ENCODE measurements at regions not wholly inside any gene's neighbourhood (a gene's known extent, or its start where the extent isn't known, plus 50 kb on each side); places are given as distances from the start of the nearest gene placed in this dataset.
"Not testable (repeated sequence)": the region's sequence is repeated elsewhere in the genome, so short reads cannot be mapped to it uniquely, and the experiment has no call there.

DNA sequence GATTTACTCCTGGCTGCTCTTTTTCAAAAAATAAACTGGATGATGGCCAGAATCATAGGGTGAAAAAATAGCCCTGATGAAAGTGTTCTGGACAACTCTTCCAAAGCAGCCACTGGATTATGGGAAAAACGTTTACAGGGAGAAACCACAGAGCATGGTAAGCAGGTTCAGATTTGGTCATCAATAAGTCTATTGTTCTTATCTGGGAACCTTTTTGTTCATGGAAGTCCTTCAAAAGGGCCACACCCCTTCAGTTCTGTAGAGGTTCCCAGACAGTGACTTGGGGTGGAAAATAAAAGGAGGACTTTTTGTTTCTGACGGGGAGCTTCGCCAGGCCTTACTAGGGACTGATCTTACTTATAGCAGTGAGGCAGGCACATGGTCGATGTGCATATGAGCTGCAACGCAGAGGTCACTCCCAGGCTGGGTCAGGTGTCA, 117.4 kb upstream of the SLC38A2 start:
- no peak for DNase-seq
- Histone ChIP-seq H3K4me3 (ENCODE audit: insufficient read depth, low read depth, low read length) (no peak overlapping the region), H3K36me3 (replicated peaks; ENCODE audit: control insufficient read depth, insufficient read depth, low read length) (no peaks in the 10 kb centered on the region), H3K27me3 (ENCODE audit: control insufficient read depth, insufficient read depth, low read length) (no peaks in the 10 kb centered on the region)

- no peak overlapping the region for H3K4me3 ChIP-seq (ENCODE audit: insufficient read depth, low read depth, low read length)
- DNase-seq: no peak
Observed at GRCh38 chr12:46487567-46488131, 115.1 kb upstream of the SLC38A2 start.

DNA sequence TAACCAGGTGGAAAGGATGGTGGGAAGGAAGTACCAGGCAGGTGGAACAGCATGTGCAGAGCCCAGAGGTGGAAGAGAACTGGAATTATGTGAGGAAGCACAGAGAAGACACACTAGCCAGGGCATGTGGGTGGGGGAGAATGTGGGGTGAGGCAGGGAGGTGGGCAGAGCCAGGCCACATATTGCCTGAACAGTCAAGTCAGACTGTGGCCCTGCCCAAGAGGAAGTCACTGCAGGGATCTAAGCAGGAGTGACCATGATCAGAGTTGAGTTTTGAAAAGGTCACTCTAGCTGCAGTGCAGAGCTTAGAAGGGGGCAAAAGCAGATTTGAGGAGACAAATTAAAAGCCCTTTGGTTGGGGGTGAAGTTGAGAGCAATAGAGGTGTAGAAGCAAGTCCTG, 114.0 kb upstream of the SLC38A2 start:
- Histone ChIP-seq H3K4me3 (ENCODE audit: insufficient read depth, low read depth, low read length) (no peak overlapping the region), H3K36me3 (replicated peaks; ENCODE audit: control insufficient read depth, insufficient read depth, low read length) (no peaks in the 10 kb centered on the region), H3K27me3 (ENCODE audit: control insufficient read depth, insufficient read depth, low read length) (no peaks in the 10 kb centered on the region)
- DNase-seq: no peak

More at GRCh38 chr12:46487567-46488131, 115.1 kb upstream of the SLC38A2 start:
- H3K27me3 ChIP-seq (ENCODE audit: control insufficient read depth, insufficient read depth, low read length): no peaks in the 10 kb centered on the region
- H3K36me3 ChIP-seq (replicated peaks; ENCODE audit: control insufficient read depth, insufficient read depth, low read length): no peaks in the 10 kb centered on the region

- no peak for DNase-seq
- Histone ChIP-seq H3K27me3 (ENCODE audit: control insufficient read depth, insufficient read depth, low read length) (no peaks in the 10 kb centered on the region), H3K4me3 (ENCODE audit: insufficient read depth, low read depth, low read length) (no peak overlapping the region), H3K36me3 (replicated peaks; ENCODE audit: control insufficient read depth, insufficient read depth, low read length) (no peaks in the 10 kb centered on the region)
Observed at GRCh38 chr12:46485853-46486252, 113.3 kb upstream of the SLC38A2 start.

- Histone ChIP-seq H3K36me3 (replicated peaks; ENCODE audit: control insufficient read depth, insufficient read depth, low read length) (no peaks in the 10 kb centered on the region), H3K4me3 (ENCODE audit: insufficient read depth, low read depth, low read length) (no peak overlapping the region), H3K27me3 (ENCODE audit: control insufficient read depth, insufficient read depth, low read length) (no peaks in the 10 kb centered on the region)
- no peak for DNase-seq
Observed at GRCh38 chr12:46484396-46485061, 112.0 kb upstream of the SLC38A2 start.

DNA sequence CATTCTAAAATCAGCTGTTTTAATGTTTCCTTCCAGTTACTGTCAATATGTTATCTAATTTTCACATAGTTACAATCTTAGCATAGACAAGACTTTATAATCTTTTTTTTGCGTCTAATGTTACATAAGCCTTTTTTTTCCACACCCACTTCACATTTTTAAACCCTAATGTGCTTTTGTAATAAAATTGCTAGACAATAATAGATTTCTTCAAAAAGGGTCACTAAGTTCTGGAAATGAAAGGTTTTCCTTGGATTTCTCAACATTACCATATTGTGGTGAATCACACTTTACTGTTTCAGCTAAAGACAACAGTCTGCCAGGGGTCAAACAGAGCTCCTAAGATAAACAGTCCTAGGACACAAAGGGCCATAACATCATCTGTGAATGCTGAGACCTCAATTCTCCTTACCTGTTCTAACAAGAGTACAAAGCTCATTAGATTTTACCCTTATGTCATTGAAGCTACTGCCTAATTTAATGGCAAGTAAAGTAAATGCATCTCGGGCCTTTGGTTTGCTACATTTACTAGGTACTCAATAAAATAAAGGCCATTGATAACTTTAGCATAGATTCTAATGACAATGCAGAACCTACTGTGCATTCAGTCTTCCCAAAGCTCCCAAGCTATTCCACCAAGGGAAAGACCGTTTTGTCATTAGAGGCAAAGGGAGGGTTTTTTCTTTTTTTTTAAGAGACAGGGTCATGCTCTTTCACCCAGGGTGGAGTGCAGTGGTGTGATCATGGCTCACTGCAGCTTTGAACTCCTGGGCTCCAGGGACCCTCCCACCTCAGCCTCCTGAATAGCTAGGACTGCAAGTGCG, 111.2 kb upstream of the SLC38A2 start:
- no peak overlapping the region for H3K4me3 ChIP-seq (ENCODE audit: insufficient read depth, low read depth, low read length)
- H3K36me3 ChIP-seq (replicated peaks; ENCODE audit: control insufficient read depth, insufficient read depth, low read length): no peaks in the 10 kb centered on the region
- no peak for DNase-seq
- no peaks in the 10 kb centered on the region for H3K27me3 ChIP-seq (ENCODE audit: control insufficient read depth, insufficient read depth, low read length)

GRCh38 chr12:46480724-46481123, 108.2 kb upstream of the SLC38A2 start:
- Histone ChIP-seq H3K36me3 (replicated peaks; ENCODE audit: control insufficient read depth, insufficient read depth, low read length) (no peaks in the 10 kb centered on the region), H3K27me3 (ENCODE audit: control insufficient read depth, insufficient read depth, low read length) (no peaks in the 10 kb centered on the region), H3K4me3 (ENCODE audit: insufficient read depth, low read depth, low read length) (no peak overlapping the region)
- no peak for DNase-seq

- no peak overlapping the region for H3K4me3 ChIP-seq (ENCODE audit: insufficient read depth, low read depth, low read length)
- no peaks in the 10 kb centered on the region for H3K36me3 ChIP-seq (replicated peaks; ENCODE audit: control insufficient read depth, insufficient read depth, low read length)
- DNase-seq: no peak
- H3K27me3 ChIP-seq (ENCODE audit: control insufficient read depth, insufficient read depth, low read length): no peaks in the 10 kb centered on the region
Observed at GRCh38 chr12:46480316-46480715, 107.7 kb upstream of the SLC38A2 start.

GRCh38 chr12:46478123-46478522, 105.5 kb upstream of the SLC38A2 start:
- Histone ChIP-seq H3K36me3 (replicated peaks; ENCODE audit: control insufficient read depth, insufficient read depth, low read length) (no peaks in the 10 kb centered on the region), H3K4me3 (ENCODE audit: insufficient read depth, low read depth, low read length) (no peak overlapping the region), H3K27me3 (ENCODE audit: control insufficient read depth, insufficient read depth, low read length) (no peaks in the 10 kb centered on the region)
- DNase-seq: no peak

DNA sequence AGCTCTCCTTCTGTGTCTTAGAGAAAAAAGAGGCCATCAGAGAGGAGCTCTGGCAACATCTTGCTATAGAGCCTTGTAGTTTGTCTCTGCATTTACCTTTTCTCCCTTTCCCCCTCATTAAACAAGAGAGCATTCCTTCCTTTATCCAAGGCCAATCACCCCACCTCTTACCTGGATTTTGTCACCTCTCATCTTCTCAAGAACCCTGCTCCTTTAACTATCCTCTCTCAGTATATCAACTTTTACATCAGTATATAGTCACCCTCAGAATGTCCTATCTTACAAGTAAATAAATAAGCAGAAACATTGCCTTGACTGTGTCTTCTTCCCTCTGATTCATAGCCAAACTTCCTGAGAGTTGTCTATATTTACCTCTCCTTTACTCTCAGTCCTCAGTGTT, 105.0 kb upstream of the SLC38A2 start:
- DNase-seq: no peak
- Histone ChIP-seq H3K27me3 (ENCODE audit: control insufficient read depth, insufficient read depth, low read length) (no peaks in the 10 kb centered on the region), H3K36me3 (replicated peaks; ENCODE audit: control insufficient read depth, insufficient read depth, low read length) (no peaks in the 10 kb centered on the region), H3K4me3 (ENCODE audit: insufficient read depth, low read depth, low read length) (no peak overlapping the region)

GRCh38 chr12:46475972-46476645, 103.5 kb upstream of the SLC38A2 start:
- H3K36me3 ChIP-seq (replicated peaks; ENCODE audit: control insufficient read depth, insufficient read depth, low read length): no peaks in the 10 kb centered on the region
- DNase-seq: no peak
- no peak overlapping the region for H3K4me3 ChIP-seq (ENCODE audit: insufficient read depth, low read depth, low read length)
- H3K27me3 ChIP-seq (ENCODE audit: control insufficient read depth, insufficient read depth, low read length): no peaks in the 10 kb centered on the region

DNA sequence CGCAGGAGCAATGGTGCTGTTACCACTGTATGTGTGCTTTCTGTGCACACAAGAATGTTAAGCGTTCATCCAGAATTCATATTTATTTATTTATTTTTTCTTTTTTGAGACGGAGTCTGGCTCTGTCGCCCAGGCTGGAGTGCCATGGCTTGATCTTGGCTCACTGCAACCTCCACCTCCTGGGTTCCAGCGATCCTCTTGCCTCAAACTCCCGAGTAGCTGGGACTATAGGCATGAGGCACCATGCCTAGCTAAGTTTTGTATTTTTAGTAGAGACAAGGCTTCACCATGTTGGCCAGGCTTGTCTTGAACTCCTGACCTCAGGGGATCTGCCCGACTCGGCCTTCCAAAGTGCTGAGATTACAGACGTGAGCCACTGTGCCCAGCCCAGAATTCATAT, 101.8 kb upstream of the SLC38A2 start:
- H3K36me3 ChIP-seq (replicated peaks; ENCODE audit: control insufficient read depth, insufficient read depth, low read length); H3K27me3 ChIP-seq (ENCODE audit: control insufficient read depth, insufficient read depth, low read length); H3K4me3 ChIP-seq (ENCODE audit: insufficient read depth, low read depth, low read length); DNase-seq: not testable (repeated sequence)

GRCh38 chr12:46473634-46474329, 101.2 kb upstream of the SLC38A2 start:
- Histone ChIP-seq H3K36me3 (replicated peaks; ENCODE audit: control insufficient read depth, insufficient read depth, low read length) (no peaks in the 10 kb centered on the region), H3K4me3 (ENCODE audit: insufficient read depth, low read depth, low read length) (no peak overlapping the region), H3K27me3 (ENCODE audit: control insufficient read depth, insufficient read depth, low read length) (no peaks in the 10 kb centered on the region)
- DNase-seq: no peak

- no peak for DNase-seq
- Histone ChIP-seq H3K36me3 (replicated peaks; ENCODE audit: control insufficient read depth, insufficient read depth, low read length) (no peaks in the 10 kb centered on the region), H3K4me3 (ENCODE audit: insufficient read depth, low read depth, low read length) (no peak overlapping the region), H3K27me3 (ENCODE audit: control insufficient read depth, insufficient read depth, low read length) (no peaks in the 10 kb centered on the region)
Observed at GRCh38 chr12:46472893-46473633, 100.5 kb upstream of the SLC38A2 start.

Measured in H7 (cell line).